ENCODE measurements at regions not wholly inside any gene's neighbourhood (a gene's known extent, or its start where the extent isn't known, plus 50 kb on each side); places are given as distances from the start of the nearest gene placed in this dataset.

- H3K4me2 ChIP-seq (ENCODE audit: extremely low read depth, insufficient read depth, low read length), result no peak overlapping the region
- H3K9ac ChIP-seq (ENCODE audit: insufficient read depth, low read length), result no peak overlapping the region
- H3K4me3 ChIP-seq (replicated peaks in 1 of 4; ENCODE audit: control extremely low read depth in 1 of 4, insufficient read depth in 1 of 4, low read depth in 3 of 4, low read length in 4 of 4), result no peak overlapping the region
- no peaks in the 10 kb centered on the region for H3K9me3 ChIP-seq (ENCODE audit: control insufficient read depth, insufficient read depth, low read depth, low read length)
- no peaks in the 10 kb centered on the region for H3K79me2 ChIP-seq (ENCODE audit: control insufficient read depth, insufficient read depth, low read length)
- no peaks in the 10 kb centered on the region for H3K36me3 ChIP-seq (ENCODE audit: control insufficient read depth, insufficient read depth, low read length)
- H3K4me1 ChIP-seq (ENCODE audit: control insufficient read depth, extremely low read depth, insufficient read depth, low read length), result no peaks in the 10 kb centered on the region
- TF ChIP-seq EZH2 (IDR thresholded peaks at IDR 0.05; ENCODE audit: low read length, missing control alignments), result no peak
- H4K20me1 ChIP-seq (ENCODE audit: control insufficient read depth, extremely low read depth, insufficient read depth, low read length), result no peaks in the 10 kb centered on the region
- H3K27me3 ChIP-seq (ENCODE audit: control insufficient read depth, insufficient read depth, low read length), result no peaks in the 10 kb centered on the region
- H2AFZ ChIP-seq (ENCODE audit: low read length), result no peak overlapping the region
- H3K27ac ChIP-seq (ENCODE audit: insufficient read depth, low read length), result no peak overlapping the region
- DNase-seq (ENCODE audit: low read depth in 2 of 2), result no peak
These were observed 50.4 kb upstream of the RNF32 start for GRCh38 chr7:156590212-156590611.

DNA sequence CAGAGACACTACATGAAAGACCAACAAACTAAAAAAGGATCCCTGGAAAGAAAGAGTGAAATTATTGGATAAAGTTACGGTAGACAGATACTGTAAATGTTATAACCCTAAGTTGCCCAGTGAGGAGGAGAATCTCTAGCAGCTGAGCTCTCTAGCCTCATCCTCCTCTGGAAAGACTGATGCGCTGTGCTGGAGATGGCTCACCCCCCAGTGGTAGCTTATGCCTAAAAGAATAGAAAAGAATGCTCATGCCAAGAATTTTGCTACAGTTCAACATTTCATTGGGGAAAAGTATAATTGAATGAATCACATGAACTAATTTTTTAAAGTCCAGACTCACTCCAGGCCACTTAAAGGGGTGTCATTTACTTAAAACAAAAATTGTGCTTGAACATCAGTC lies 50.8 kb upstream of the RNF32 start:
- Histone ChIP-seq H3K27ac (ENCODE audit: insufficient read depth, low read length) (no peak overlapping the region), H3K27me3 (ENCODE audit: control insufficient read depth, insufficient read depth, low read length) (no peaks in the 10 kb centered on the region), H3K79me2 (ENCODE audit: control insufficient read depth, insufficient read depth, low read length) (no peaks in the 10 kb centered on the region), H3K36me3 (ENCODE audit: control insufficient read depth, insufficient read depth, low read length) (no peaks in the 10 kb centered on the region), H3K9me3 (ENCODE audit: control insufficient read depth, insufficient read depth, low read depth, low read length) (no peaks in the 10 kb centered on the region), H3K4me3 (replicated peaks in 1 of 4; ENCODE audit: control extremely low read depth in 1 of 4, insufficient read depth in 1 of 4, low read depth in 3 of 4, low read length in 4 of 4) (no peak overlapping the region), H2AFZ (ENCODE audit: low read length) (no peak overlapping the region), H3K4me1 (ENCODE audit: control insufficient read depth, extremely low read depth, insufficient read depth, low read length) (no peaks in the 10 kb centered on the region), H3K4me2 (ENCODE audit: extremely low read depth, insufficient read depth, low read length) (no peak overlapping the region), H3K9ac (ENCODE audit: insufficient read depth, low read length) (no peak overlapping the region), H4K20me1 (ENCODE audit: control insufficient read depth, extremely low read depth, insufficient read depth, low read length) (no peaks in the 10 kb centered on the region)
- no peak for DNase-seq (ENCODE audit: low read depth in 2 of 2)
- no peak for TF ChIP-seq CTCF (conservative IDR thresholded peaks at IDR 0.05 in 1 of 2, IDR thresholded peaks at IDR 0.05 in 1 of 2; ENCODE audit: low read depth in 1 of 2, low read length in 2 of 2)
- TF ChIP-seq EZH2 (IDR thresholded peaks at IDR 0.05; ENCODE audit: low read length, missing control alignments), result no peak

- H3K4me3 ChIP-seq (replicated peaks in 1 of 4; ENCODE audit: control extremely low read depth in 1 of 4, insufficient read depth in 1 of 4, low read depth in 3 of 4, low read length in 4 of 4), result no peak overlapping the region
- H3K27ac ChIP-seq (ENCODE audit: insufficient read depth, low read length), result no peak overlapping the region
- no peaks in the 10 kb centered on the region for H3K4me1 ChIP-seq (ENCODE audit: control insufficient read depth, extremely low read depth, insufficient read depth, low read length)
- no peak for DNase-seq (ENCODE audit: low read depth in 2 of 2)
- TF ChIP-seq CTCF (conservative IDR thresholded peaks at IDR 0.05 in 1 of 2, IDR thresholded peaks at IDR 0.05 in 1 of 2; ENCODE audit: low read depth in 1 of 2, low read length in 2 of 2) (no peak), EZH2 (IDR thresholded peaks at IDR 0.05; ENCODE audit: low read length, missing control alignments) (no peak)
- H3K27me3 ChIP-seq (ENCODE audit: control insufficient read depth, insufficient read depth, low read length), result no peaks in the 10 kb centered on the region
- no peak overlapping the region for H3K4me2 ChIP-seq (ENCODE audit: extremely low read depth, insufficient read depth, low read length)
- no peaks in the 10 kb centered on the region for H3K79me2 ChIP-seq (ENCODE audit: control insufficient read depth, insufficient read depth, low read length)
- no peak overlapping the region for H3K9ac ChIP-seq (ENCODE audit: insufficient read depth, low read length)
- H3K9me3 ChIP-seq (ENCODE audit: control insufficient read depth, insufficient read depth, low read depth, low read length), result no peaks in the 10 kb centered on the region
- H3K36me3 ChIP-seq (ENCODE audit: control insufficient read depth, insufficient read depth, low read length), result no peaks in the 10 kb centered on the region
- H4K20me1 ChIP-seq (ENCODE audit: control insufficient read depth, extremely low read depth, insufficient read depth, low read length), result no peaks in the 10 kb centered on the region
- no peak overlapping the region for H2AFZ ChIP-seq (ENCODE audit: low read length)
These were observed 54.6 kb upstream of the RNF32 start for GRCh38 chr7:156585926-156586325.
